ENCODE measurements at regions not wholly inside any gene's neighbourhood (a gene's known extent, or its start where the extent isn't known, plus 50 kb on each side); places are given as distances from the start of the nearest gene placed in this dataset.

- ATAC-seq: no peak
- Histone ChIP-seq H3K4me3 (no peak overlapping the region), H3K27ac (no peak overlapping the region), H3K9me3 (no peaks in the 10 kb centered on the region), H3K4me1 (no peaks in the 10 kb centered on the region), H3K27me3 (no peaks in the 10 kb centered on the region), H3K36me3 (no peaks in the 10 kb centered on the region)
- no peak for DNase-seq
- intact Hi-C loops (cut with DNase I): no loop called here
- TF ChIP-seq CTCF (IDR thresholded peaks at IDR 0.05): no peak
These were observed 273.3 kb upstream of the ANKRD55 start for GRCh38 chr5:56506211-56506965.

GRCh38 chr5:56503929-56504328, 270.8 kb upstream of the ANKRD55 start:
- Histone ChIP-seq H3K36me3 (no peaks in the 10 kb centered on the region), H3K27me3 (no peaks in the 10 kb centered on the region), H3K27ac (no peak overlapping the region), H3K4me1 (no peaks in the 10 kb centered on the region), H3K4me3 (no peak overlapping the region), H3K9me3 (no peaks in the 10 kb centered on the region)
- TF ChIP-seq CTCF (IDR thresholded peaks at IDR 0.05): no peak
- DNase-seq (no peak), ATAC-seq (no peak)
- intact Hi-C loops (cut with DNase I): no loop called here

DNA sequence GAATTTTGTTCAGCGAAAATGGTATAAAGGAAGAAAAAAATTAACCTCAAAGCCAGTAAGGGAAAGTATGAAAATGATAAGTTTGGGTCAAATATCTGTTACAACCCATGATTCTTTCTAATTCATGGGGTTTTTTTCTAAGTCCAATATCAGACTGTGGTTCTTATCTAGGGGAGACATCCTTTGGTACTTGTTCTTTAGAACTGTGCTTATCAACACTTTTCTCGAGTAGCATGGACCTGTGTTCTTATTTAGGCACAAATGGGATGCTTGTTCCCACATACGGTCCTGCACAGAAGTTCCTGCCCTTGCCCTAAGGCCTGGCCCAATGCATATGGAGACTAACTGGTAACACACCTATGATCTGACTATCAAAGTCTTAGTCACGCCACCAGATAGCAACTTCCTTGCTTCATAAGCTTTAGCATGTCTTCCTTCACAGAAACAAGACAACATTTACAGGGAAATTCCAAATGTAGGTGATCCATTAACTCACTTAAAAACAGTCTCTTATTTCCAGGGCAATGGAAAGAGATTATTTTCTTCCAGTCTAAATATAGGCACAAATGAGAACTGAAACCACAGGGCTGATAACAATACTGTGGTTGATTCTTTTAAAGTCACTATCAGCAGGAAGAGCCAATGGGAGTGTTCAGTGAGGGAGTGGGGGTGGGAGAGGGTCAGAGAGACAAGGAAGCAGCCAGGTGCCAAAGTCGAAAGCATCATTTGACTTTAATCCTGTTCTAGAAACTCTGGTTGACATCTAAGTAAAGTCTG, 268.8 kb upstream of the ANKRD55 start:
- Histone ChIP-seq H3K27me3 (no peaks in the 10 kb centered on the region), H3K27ac (no peak overlapping the region), H3K4me1 (peaks cover 0 to 4% of the 10 kb centered on the region in 2 donors), H3K4me3 (no peak overlapping the region), H3K36me3 (no peaks in the 10 kb centered on the region), H3K9me3 (no peaks in the 10 kb centered on the region)
- DNase-seq (no peak), ATAC-seq (no peak)
- intact Hi-C loops (cut with DNase I): no loop called here
- TF ChIP-seq CTCF (IDR thresholded peaks at IDR 0.05): no peak

DNA sequence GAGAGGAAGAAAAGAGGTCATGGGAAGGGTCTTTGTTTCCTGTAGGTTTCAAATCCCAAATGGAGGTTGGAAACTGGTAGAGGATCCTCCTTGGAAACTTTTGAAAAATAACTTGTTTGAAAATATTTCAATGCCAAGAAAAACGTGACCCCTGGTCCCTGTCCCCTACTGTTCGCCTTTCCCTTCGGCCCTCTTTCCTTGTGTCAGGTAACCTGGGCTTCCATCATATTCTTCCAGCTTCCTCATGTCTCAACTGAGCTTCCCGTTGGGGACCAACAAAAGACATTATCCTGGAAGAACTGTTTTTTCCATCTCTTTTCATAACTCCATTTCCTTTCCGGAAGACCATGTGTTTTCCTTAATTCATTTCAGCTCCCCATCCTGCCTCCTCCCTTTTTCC, 266.8 kb upstream of the ANKRD55 start:
- Histone ChIP-seq H3K27me3 (no peaks in the 10 kb centered on the region), H3K27ac (no peak overlapping the region), H3K4me1 (peaks cover 0 to 11% of the 10 kb centered on the region in 2 donors), H3K4me3 (no peak overlapping the region), H3K9me3 (no peaks in the 10 kb centered on the region), H3K36me3 (no peaks in the 10 kb centered on the region)
- TF ChIP-seq CTCF (IDR thresholded peaks at IDR 0.05): no peak
- DNase-seq (no peak), ATAC-seq (no peak)
- intact Hi-C loops (cut with DNase I): no loop called here

DNA sequence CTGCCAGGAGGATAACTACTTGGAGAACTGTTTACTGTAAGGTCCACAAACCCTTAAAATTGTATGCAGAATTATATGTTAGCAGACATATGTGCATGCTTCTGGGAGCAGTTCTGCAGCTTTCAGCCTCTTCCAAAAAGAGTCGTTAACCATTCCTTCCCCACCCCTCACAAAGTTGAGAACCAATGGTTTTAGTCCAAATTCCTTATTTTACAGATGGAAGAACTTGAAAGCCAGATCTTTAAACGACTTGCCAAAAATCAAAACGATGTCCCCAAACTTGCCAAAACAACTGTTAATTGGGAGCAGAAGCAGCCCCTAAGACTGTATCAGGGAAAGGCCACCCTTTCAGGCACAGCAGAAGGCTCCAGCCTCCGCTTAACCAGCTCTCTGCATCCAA, 266.4 kb upstream of the ANKRD55 start:
- intact Hi-C loops (cut with DNase I): no loop called here
- DNase-seq (no peak), ATAC-seq (no peak)
- no peaks in the 10 kb centered on the region for H3K27me3 ChIP-seq
- peaks cover 0 to 12% of the 10 kb centered on the region in 2 donors for H3K4me1 ChIP-seq
- H3K36me3 ChIP-seq: no peaks in the 10 kb centered on the region
- no peak overlapping the region for H3K4me3 ChIP-seq
- H3K9me3 ChIP-seq: no peaks in the 10 kb centered on the region
- H3K27ac ChIP-seq: no peak overlapping the region
- TF ChIP-seq CTCF (IDR thresholded peaks at IDR 0.05): no peak

Data from left lung (tissue), 4 donors.